HFFc6 (cell line): ENCODE measurements at regions not wholly inside any gene's neighbourhood (a gene's known extent, or its start where the extent isn't known, plus 50 kb on each side); places are given as distances from the start of the nearest gene placed in this dataset.

Source experiments
- DNase-seq: peaks from one replicate; pipeline ENCODE4 v3.0.0-alpha.2; 2018
- H3K27ac Mint-ChIP-seq: 2 replicates; pipeline ENCODE4 v1.8.0; 2020; ENCODE audit warnings: mild to moderate bottlenecking, mixed read lengths
- H3K27me3 Mint-ChIP-seq: 2 replicates; pipeline ENCODE4 v1.8.0; 2021; ENCODE audit warnings: mild to moderate bottlenecking, moderate library complexity, mixed read lengths; ENCODE audit not compliant: insufficient read depth
- H3K36me3 Mint-ChIP-seq: 2 replicates; pipeline ENCODE4 v1.8.0; 2021; ENCODE audit warnings: low read depth, mixed read lengths
- H3K4me1 Mint-ChIP-seq: 2 replicates; pipeline ENCODE4 v1.8.0; 2020; ENCODE audit warnings: low read depth, mixed read lengths
- H3K4me3 Mint-ChIP-seq: 2 replicates; pipeline ENCODE4 v1.8.0; 2020; ENCODE audit warnings: mild to moderate bottlenecking, moderate library complexity, mixed read lengths
- H3K9me3 Mint-ChIP-seq: 2 replicates; pipeline ENCODE4 v1.8.0; 2020; ENCODE audit warnings: mild to moderate bottlenecking, mixed read lengths
- CTCF ChIP-seq: fragments of 200-600 bp; sonication (generic); IDR thresholded peaks from 2 replicates; pipeline ENCODE4 v1.5.0; 2021; ENCODE audit warnings: antibody characterized with exemption, mild to moderate bottlenecking

DNA sequence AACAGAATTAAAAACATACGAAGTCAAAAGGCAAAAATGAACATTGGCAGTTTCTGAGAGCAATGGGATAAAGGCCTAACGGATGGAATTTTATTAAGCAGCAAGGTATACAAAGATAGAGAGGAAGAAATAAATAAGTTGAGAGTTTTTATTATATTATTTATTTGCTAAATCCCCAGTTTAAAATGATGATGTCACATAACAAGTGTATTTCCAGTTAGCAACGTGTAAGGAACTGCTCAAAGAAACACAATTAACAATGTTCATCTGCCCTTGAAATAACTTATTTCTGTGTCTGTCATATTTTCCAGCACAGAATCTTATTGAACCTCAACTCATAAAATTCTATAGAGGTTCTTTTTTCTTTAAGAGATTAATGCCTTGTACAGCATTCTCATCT, 108.6 kb upstream of the TMEM106B start:
- no peak for TF ChIP-seq CTCF
- H3K27me3 Mint-ChIP-seq = no peaks in the 10 kb centered on the region
- no peak for DNase-seq
- H3K4me3 Mint-ChIP-seq = no peak overlapping the region
- no peaks in the 10 kb centered on the region for H3K4me1 Mint-ChIP-seq
- no peaks in the 10 kb centered on the region for H3K36me3 Mint-ChIP-seq
- no peak overlapping the region for H3K27ac Mint-ChIP-seq
- peaks cover 26% of the 10 kb centered on the region for H3K9me3 Mint-ChIP-seq

- no peaks in the 10 kb centered on the region for H3K27me3 Mint-ChIP-seq
- H3K4me3 Mint-ChIP-seq = no peak overlapping the region
- no peak for TF ChIP-seq CTCF
- no peaks in the 10 kb centered on the region for H3K36me3 Mint-ChIP-seq
- peaks cover 25% of the 10 kb centered on the region for H3K9me3 Mint-ChIP-seq
- H3K4me1 Mint-ChIP-seq = no peaks in the 10 kb centered on the region
- DNase-seq = no peak
- no peak overlapping the region for H3K27ac Mint-ChIP-seq
Measured at GRCh38 chr7:12103948-12104347, 107.1 kb upstream of the TMEM106B start.

DNA sequence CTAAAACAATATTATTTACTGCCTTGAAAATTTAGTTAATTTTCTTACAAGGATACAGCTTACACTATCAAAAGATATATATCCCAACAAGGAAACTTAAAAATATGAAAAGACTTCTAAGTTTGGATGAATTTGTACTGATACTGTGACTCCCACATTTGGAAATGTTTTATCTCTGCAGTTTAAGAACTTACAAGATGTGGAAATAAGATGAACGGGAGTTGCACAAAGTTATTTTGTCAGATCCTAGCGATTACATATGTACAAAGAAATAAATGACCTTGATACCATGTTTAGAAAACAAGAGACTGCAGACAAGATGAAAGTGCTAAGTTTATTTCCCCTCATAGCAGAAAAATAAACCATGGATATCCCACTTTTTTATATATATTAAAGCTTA, 103.7 kb upstream of the TMEM106B start:
- Mint-ChIP-seq H3K27ac (no peak overlapping the region; the same call in 1 of the 2 replicates), H3K4me1 (no peaks in the 10 kb centered on the region), H3K4me3 (no peak overlapping the region), H3K27me3 (no peaks in the 10 kb centered on the region), H3K9me3 (peaks cover 18% of the 10 kb centered on the region), H3K36me3 (no peaks in the 10 kb centered on the region)
- DNase-seq = no peak
- no peak for TF ChIP-seq CTCF

DNA sequence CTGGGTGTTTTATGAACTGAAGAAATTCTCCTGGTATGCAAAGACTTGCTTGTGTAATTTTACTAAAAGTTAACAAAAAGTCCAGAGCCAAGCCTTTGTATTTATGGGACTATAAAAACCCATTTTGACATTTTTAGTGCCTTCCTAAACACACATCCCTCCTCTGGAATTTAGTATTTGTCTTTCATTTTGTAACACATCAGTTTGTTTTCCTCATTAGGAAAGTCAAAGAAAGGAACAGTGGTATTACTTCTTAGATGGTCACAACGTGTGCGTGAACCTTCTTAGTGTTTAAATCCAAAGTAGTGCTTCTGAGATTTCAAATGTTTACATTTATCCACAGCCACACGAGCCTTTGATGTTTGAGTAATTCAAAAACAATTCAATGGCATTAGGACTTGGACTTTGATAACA, 103.2 kb upstream of the TMEM106B start:
- no peak overlapping the region for H3K4me3 Mint-ChIP-seq
- peaks cover 22% of the 10 kb centered on the region for H3K9me3 Mint-ChIP-seq
- DNase-seq = no peak
- TF ChIP-seq CTCF = no peak
- no peaks in the 10 kb centered on the region for H3K36me3 Mint-ChIP-seq
- H3K27me3 Mint-ChIP-seq = no peaks in the 10 kb centered on the region
- H3K27ac Mint-ChIP-seq = no peak overlapping the region
- no peaks in the 10 kb centered on the region for H3K4me1 Mint-ChIP-seq

- no peaks in the 10 kb centered on the region for H3K27me3 Mint-ChIP-seq
- H3K9me3 Mint-ChIP-seq = peaks cover 33% of the 10 kb centered on the region
- no peak overlapping the region for H3K4me3 Mint-ChIP-seq
- DNase-seq = no peak
- H3K4me1 Mint-ChIP-seq = no peaks in the 10 kb centered on the region
- no peak for TF ChIP-seq CTCF
- H3K36me3 Mint-ChIP-seq = no peaks in the 10 kb centered on the region
- no peak overlapping the region for H3K27ac Mint-ChIP-seq
Measured at GRCh38 chr7:12110425-12110824, 100.7 kb upstream of the TMEM106B start.
